NCI-H146 treated with DMSO at 0.1 percent for 48 hours (cell line): ENCODE measurements at regions not wholly inside any gene's neighbourhood (a gene's known extent, or its start where the extent isn't known, plus 50 kb on each side); places are given as distances from the start of the nearest gene placed in this dataset.
"Not testable (repeated sequence)": the region's sequence is repeated elsewhere in the genome, so short reads cannot be mapped to it uniquely, and the experiment has no call there.

Experiments
- DNase-seq: peaks from one replicate; lab custom pipeline; 2025; ENCODE audit not compliant: unreplicated experiment; lab: John Stamatoyannopoulos, UW

DNA sequence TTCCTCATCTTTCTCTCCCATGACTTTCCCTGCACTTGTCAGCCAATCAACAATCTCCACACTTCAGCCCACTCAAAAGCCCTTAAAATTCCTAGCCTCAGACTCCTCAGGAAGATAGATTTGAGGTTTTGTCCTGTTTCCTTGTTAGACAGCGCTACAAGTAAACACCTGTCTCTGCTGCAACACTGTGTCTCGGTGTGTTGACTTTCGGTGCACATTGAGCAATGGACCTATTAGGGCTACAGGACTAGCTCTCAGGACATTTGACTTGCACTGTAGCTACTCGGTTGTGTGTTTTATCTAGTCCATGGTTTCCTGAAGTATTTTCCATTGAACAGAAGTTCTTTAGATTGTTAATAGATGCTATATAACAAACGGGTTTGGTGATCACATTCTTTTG, 140.9 kb upstream of the XPO1 start:
- DNase-seq, result no peak

DNA sequence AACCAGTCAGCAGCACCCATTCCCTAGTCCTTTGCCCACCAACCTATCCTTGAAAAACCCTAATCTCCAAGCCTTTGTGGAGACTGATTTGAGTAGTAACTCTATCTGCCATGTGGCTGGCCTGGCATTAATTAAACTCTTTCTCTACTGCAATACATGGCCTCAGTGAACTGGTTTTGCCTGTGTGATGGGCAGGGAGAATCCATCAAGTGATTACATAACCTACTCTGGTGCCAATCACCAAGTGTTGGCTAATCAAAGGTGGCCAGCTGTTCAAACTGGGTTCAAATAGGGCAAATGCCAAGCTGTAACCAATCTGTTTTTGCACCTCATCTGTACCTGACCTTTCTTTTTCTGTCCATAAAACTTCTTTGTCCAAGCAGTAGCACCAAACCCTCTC, 139.8 kb upstream of the XPO1 start:
- DNase-seq, result no peak

GRCh38 chr2:61677306-61677705, 139.2 kb upstream of the XPO1 start:
- DNase-seq, result no peak

DNA sequence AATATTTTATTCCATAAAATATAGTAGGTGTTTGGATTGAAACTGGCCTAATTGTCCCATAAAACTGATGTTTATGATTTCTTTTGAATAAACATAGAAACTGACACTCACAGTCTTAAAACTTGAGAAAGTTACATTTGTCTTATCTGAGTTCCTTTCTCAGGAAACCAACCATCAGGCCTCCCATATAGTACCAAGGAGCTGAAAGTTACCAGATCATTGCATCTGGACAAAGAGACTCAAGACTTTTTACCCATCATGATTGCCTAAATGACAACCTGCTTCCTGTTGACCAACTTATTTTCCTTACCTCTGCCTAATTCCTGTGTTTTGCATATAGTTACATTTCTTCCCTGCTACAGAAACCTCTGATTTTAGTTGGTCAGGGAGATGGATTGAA, 137.0 kb upstream of the XPO1 start:
- DNase-seq, result no peak

DNA sequence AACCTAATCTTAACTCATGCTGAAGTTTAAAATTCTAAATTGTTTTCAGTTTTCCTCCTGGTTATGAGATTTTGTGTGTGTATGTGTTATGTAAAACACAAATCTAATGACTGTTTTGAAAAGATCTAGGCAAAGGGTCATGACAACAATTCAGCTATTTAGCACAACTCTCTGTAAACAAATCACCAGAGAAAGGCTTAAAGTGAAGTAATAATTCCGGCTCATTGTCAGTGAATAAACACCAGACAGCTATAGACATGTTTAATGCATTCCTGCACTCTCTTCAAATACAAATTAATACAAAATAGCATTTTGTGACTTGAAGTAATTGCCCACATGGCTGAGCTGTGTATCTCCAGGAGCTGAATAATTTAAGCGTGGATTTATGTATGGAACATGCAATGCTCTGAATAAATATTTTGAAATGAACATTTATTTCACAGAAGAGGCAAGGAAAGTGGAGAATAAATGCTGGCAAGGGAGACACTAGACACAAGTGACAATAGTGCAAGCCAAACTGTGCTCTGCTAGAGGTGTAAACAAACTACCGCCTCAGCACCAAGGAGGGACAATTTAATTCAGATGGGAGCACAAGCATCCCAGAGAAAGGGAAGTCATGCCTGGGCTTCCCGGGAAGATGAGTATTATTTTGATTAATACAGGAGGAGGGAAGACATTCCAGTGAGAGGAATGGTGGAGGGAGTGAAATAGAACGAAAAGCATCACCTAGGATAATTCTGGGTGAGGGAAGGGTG, 133.6 kb upstream of the XPO1 start:
- no peak for DNase-seq

- DNase-seq, result no peak
Measured at GRCh38 chr2:61670591-61671501, 132.7 kb upstream of the XPO1 start.

DNA sequence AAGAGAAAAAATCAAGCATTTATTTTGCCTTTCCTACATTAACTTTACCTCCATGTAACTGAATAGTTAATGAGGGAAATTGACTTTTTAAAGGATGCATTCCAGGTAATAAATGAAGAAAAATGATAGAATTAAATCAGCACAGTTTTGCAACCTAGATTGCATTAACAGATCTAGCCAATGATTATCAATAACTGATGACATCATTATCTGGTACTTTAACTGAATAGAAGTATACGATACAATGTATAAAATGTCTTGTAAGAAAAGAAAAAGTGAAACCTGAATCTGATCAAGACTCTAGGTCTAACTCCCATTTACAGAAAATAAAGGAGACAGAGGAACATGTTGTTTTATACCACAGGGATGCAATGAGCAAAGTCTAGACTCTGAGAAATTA, 126.0 kb upstream of the XPO1 start:
- no peak for DNase-seq

- no peak for DNase-seq
Measured at GRCh38 chr2:61662990-61663389, 124.8 kb upstream of the XPO1 start.

- DNase-seq, result no peak
Measured at GRCh38 chr2:61660511-61661388, 122.6 kb upstream of the XPO1 start.

DNA sequence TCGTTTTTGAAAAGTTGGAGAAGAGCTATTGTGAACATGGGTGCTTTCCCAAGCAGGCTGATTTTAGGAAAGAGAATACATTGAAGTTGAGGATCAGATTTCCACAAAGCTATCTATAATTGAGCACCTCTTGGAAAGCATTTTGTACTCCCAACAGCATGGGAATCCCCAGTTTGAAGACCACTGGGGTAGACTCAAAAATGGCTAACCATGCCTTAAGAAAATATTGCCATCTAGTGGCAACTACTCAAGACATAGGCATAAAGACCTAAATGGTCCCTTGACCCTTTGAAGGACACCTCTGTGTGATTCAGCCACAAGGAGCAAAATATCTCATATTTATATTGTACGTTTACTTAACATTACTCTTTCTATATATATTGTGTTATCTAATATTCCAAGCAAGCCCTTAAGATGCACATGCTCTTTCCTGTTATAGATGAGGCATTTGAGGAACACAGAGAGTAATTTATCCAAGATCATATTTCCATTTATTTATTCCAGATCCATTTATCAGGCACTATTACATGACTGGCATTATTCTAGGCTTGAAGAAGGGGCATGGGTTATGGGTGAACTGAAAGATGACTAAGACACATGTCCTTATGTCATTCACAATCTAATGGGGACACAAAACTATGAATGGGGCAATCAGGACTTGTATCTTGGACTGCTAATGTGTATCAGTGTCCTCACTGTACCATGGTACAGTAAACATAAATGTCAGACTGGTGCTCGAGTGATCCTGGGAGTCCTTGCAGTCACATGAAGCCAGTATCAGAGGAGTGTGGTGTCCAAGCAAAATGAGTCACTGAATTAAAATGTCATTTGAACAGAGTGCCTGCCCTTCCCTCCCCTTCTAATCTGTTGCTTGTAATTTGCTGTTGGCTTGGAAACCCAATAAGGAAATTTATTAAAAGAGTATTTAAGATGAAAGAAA, 121.0 kb upstream of the XPO1 start:
- DNase-seq, result peak; percentile 35

- DNase-seq, result not testable (repeated sequence)
Measured at GRCh38 chr2:61649946-61650345, 111.8 kb upstream of the XPO1 start.

GRCh38 chr2:61649021-61649420, 110.9 kb upstream of the XPO1 start:
- no peak for DNase-seq

DNA sequence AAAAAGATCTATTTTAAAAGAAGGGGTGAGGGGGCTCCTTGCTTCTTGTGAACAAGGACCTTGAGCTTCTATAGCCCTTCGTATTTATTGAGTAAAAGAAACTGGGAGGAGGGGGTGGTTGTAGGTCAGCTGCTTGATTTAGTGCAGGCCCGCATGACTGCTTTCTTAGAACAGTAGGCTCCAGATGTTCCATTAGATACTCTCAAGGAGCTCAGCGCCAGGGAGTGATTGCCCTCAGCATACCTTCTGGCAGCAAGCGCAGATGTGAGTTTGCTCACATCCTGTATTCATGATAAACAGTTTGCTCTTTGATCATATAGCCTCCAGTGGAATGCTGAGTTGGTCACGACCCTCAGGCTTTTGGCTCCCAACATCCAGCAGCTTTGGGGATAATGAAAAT, 108.9 kb upstream of the XPO1 start:
- no peak for DNase-seq

DNA sequence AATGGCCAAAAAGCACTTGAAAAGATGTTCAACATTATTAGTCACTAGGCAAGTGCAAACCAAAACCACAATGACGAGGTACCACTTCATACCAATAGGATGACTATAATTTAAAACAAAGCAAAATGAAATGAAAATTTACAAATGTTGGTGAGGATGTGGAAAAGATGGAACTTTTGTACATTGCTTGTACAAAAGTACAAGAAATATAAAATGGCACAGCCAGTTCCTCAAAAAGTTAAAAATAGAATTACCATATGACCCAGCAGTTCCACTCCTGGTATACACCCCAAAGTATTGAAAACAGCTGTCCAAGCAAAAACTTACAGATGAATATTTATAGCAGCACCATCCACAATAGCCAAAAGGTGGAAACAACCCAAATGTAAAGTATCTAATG, 107.8 kb upstream of the XPO1 start:
- DNase-seq, result no peak

DNA sequence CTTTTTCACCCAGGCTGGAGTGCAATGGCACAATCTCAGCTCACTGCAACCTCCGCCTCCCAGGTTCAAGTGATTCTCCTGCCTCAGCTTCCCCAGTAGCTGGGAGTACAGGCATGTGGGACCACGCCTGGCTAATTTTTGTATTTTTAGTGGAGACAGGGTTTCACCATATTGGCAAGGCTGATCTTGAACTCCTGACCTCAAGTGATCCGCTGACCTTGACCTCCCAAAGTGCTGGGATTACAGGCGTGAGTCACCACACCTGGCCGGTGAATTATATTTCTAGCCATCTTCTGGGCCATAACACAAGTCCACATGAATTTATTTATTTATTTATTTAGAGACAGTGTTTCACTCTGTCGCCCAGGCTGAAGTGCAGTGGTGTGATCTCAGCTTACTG, 105.0 kb upstream of the XPO1 start:
- not testable (repeated sequence) for DNase-seq

GRCh38 chr2:61640406-61640805, 102.2 kb upstream of the XPO1 start:
- no peak for DNase-seq

GRCh38 chr2:61639721-61640120, 101.6 kb upstream of the XPO1 start:
- no peak for DNase-seq

- DNase-seq, result no peak
Measured at GRCh38 chr2:61636686-61637085, 98.5 kb upstream of the XPO1 start.

DNA sequence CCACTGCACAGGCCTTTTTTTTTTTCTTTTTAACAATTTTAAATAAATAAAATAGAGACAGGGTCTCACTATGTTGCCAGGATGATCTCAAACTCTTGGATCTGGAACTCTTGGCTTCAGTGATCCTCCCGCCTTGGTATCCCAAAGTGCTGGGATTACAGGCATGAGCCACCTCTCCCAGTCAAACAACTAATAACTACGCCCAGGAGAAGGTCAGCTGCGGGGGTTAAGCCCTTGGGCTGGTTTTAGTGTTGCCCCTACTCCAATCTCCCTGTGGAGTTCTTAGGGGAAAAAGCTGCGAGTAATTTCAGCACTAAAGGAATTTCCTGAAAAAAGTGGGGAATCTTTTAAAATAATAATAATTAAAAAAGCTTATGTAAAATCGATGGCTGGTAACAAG, 96.4 kb upstream of the XPO1 start:
- DNase-seq, result no peak

DNA sequence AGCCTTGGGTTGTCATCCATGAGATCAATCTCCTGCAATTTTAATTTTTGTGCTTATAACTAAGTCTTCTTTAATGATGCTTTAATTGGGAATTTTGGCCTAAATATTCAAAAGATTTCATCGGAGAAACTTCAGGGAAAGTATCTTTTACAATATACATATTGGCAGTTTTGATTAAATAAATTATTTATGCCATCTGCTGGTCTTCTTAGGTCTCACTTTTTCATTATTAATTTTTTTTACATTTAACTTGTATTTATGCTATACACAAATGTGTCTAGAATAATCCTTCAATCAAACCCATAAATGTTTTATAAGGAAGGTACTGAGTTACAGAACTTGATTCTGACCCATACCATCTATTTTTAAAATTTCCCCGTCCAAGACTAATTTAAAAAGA, 95.1 kb upstream of the XPO1 start:
- no peak for DNase-seq
